OCI-LY7 (cell line): ENCODE measurements at regions not wholly inside any gene's neighbourhood (a gene's known extent, or its start where the extent isn't known, plus 50 kb on each side); places are given as distances from the start of the nearest gene placed in this dataset.
A peak's percentile ranks its signal among the peaks of the same experiment; 100 is the strongest.
"Not testable (repeated sequence)": the region's sequence is repeated elsewhere in the genome, so short reads cannot be mapped to it uniquely, and the experiment has no call there.

ENCODE experiments used
- BruUV-seq: library from RNA; stranded (reverse); fragments of 400-500 nt; replicated peaks from 2 replicates; lab custom pipeline; 2021; lab: Mats Ljungman, UMichigan
- CTCF ChIA-PET: fragments of 300-600 bp; sonication (Branson Sonifier 250); formaldehyde crosslinking; loops from one replicate; lab custom pipeline; 2022; ENCODE audit warnings: antibody characterized with exemption; ENCODE audit not compliant: unreplicated experiment; lab: Charles Lee
- POLR2A ChIA-PET: fragments of 300-600 bp; sonication (Branson Sonifier 250); formaldehyde crosslinking; loops from one replicate; lab custom pipeline; 2022; ENCODE audit warnings: antibody characterized with exemption; lab: Charles Lee
- DNase-seq: peaks from one replicate; pipeline ENCODE4 v3.0.0-alpha.2; 2015; ENCODE audit warnings: low spot score
- H2AFZ ChIP-seq: fragments of 200-600 bp; sonication (generic), shearing (Covaris generic); 2 replicates; pipeline ENCODE4 v1.6.1; 2014; ENCODE audit warnings: mild to moderate bottlenecking, antibody characterized with exemption, low read length, moderate library complexity
- H3K27ac ChIP-seq: fragments of 200-600 bp; sonication (generic); 2 replicates; pipeline ENCODE4 v1.5.1; 2014; ENCODE audit warnings: mixed run types, low read depth, mild to moderate bottlenecking, moderate library complexity, low read length, inconsistent platforms; ENCODE audit not compliant: poor library complexity, severe bottlenecking
- H3K36me3 ChIP-seq: fragments of 200-600 bp; sonication (generic); 2 replicates; pipeline ENCODE4 v1.6.1; 2014; ENCODE audit warnings: mild to moderate bottlenecking, antibody characterized with exemption, low read length, moderate library complexity, mixed read lengths; ENCODE audit not compliant: insufficient read depth
- H3K4me1 ChIP-seq: fragments of 200-600 bp; sonication (generic); 2 replicates; pipeline ENCODE4 v1.5.1; 2014; ENCODE audit warnings: mild to moderate bottlenecking, low read length; ENCODE audit not compliant: insufficient read depth, poor library complexity, severe bottlenecking
- H3K4me2 ChIP-seq: fragments of 200-600 bp; sonication (generic); 2 replicates; pipeline ENCODE4 v1.6.1; 2014; ENCODE audit warnings: mild to moderate bottlenecking, low read length
- H3K4me3 ChIP-seq: fragments of 200-600 bp; sonication (generic); 2 replicates; pipeline ENCODE4 v1.5.1; 2014; ENCODE audit warnings: mild to moderate bottlenecking, low read depth, low read length; ENCODE audit not compliant: poor library complexity, severe bottlenecking
- H3K79me2 ChIP-seq: fragments of 200-600 bp; sonication (generic); 2 replicates; pipeline ENCODE4 v1.6.1; 2016; ENCODE audit warnings: low read depth, mild to moderate bottlenecking, low read length, moderate library complexity, mixed read lengths; ENCODE audit not compliant: insufficient read depth
- H3K9me2 ChIP-seq: fragments of 200-600 bp; sonication (generic); 2 replicates; pipeline ENCODE4 v1.6.1; 2016; ENCODE audit warnings: mild to moderate bottlenecking, low read length, mixed read lengths; ENCODE audit not compliant: insufficient read depth
- H3K9me3 ChIP-seq: fragments of 200-600 bp; sonication (generic); 2 replicates; pipeline ENCODE4 v1.6.1; 2014; ENCODE audit warnings: mild to moderate bottlenecking, mixed run types, low read length, mixed read lengths
- H4K20me1 ChIP-seq: fragments of 200-600 bp; sonication (generic); 2 replicates; pipeline ENCODE4 v1.6.1; 2014; ENCODE audit warnings: mild to moderate bottlenecking, antibody characterized with exemption, low read length, moderate library complexity, mixed read lengths; ENCODE audit not compliant: insufficient read depth
- EZH2phosphoT487 ChIP-seq: fragments of 200-600 bp; sonication (generic); IDR thresholded peaks from 2 replicates; pipeline ENCODE4 v1.6.1; 2018; ENCODE audit warnings: low read depth, borderline replicate concordance, mild to moderate bottlenecking, mixed run types, antibody characterized with exemption, low read length, moderate library complexity, mixed read lengths
- intact Hi-C: fragments of 100-400 bp; cut with micrococcal nuclease; formaldehyde crosslinking; loops from one replicate; pipeline ENCODE4 v1.10.0; 2022; ENCODE audit not compliant: unreplicated experiment
- TF ChIP-seq, protein P1 (sequence below): fragments of 200-600 bp; sonication (generic); conservative IDR thresholded peaks from 2 replicates; pipeline ENCODE4 v1.5.1; 2014; ENCODE audit warnings: mild to moderate bottlenecking, antibody characterized with exemption, low read length, moderate library complexity, mixed read lengths

GRCh38 chr2:16729335-16729734 is 63.7 kb upstream of the CYRIA start:
- no TSS peak for BruUV-seq
- peak; percentile 46 for DNase-seq
- no peaks in the 10 kb centered on the region for H3K79me2 ChIP-seq
- no peak overlapping the region for H3K27ac ChIP-seq
- no peaks in the 10 kb centered on the region for H4K20me1 ChIP-seq
- H3K9me3 ChIP-seq: no peaks in the 10 kb centered on the region
- TF ChIP-seq EZH2phosphoT487: no peak
- TF ChIP-seq, protein P1, sequence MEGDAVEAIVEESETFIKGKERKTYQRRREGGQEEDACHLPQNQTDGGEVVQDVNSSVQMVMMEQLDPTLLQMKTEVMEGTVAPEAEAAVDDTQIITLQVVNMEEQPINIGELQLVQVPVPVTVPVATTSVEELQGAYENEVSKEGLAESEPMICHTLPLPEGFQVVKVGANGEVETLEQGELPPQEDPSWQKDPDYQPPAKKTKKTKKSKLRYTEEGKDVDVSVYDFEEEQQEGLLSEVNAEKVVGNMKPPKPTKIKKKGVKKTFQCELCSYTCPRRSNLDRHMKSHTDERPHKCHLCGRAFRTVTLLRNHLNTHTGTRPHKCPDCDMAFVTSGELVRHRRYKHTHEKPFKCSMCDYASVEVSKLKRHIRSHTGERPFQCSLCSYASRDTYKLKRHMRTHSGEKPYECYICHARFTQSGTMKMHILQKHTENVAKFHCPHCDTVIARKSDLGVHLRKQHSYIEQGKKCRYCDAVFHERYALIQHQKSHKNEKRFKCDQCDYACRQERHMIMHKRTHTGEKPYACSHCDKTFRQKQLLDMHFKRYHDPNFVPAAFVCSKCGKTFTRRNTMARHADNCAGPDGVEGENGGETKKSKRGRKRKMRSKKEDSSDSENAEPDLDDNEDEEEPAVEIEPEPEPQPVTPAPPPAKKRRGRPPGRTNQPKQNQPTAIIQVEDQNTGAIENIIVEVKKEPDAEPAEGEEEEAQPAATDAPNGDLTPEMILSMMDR: no peak
- H3K9me2 ChIP-seq: no peaks in the 10 kb centered on the region
- peak overlapping the region; percentile 39 for H3K4me2 ChIP-seq
- POLR2A ChIA-PET: interaction anchor here (0.7 kb wide), 1 partner anchor 348 kb away, joined by 3 read pairs; no protein-coding TSS in a partner anchor
- H3K36me3 ChIP-seq: no peaks in the 10 kb centered on the region
- peaks cover 16% of the 10 kb centered on the region for H3K4me1 ChIP-seq
- peak overlapping the region; percentile 53; the same call in 1 of the 2 replicates for H2AFZ ChIP-seq
- intact Hi-C loops: no loop called here
- CTCF ChIA-PET: no interaction called here
- no peak overlapping the region for H3K4me3 ChIP-seq

- no TSS peak for BruUV-seq
- POLR2A ChIA-PET: no interaction called here
- DNase-seq: peak; percentile 7
- Histone ChIP-seq H3K4me3 (no peak overlapping the region), H3K27ac (no peak overlapping the region), H3K36me3 (no peaks in the 10 kb centered on the region), H3K9me3 (no peaks in the 10 kb centered on the region), H4K20me1 (no peaks in the 10 kb centered on the region), H3K4me1 (peaks cover 16% of the 10 kb centered on the region), H3K9me2 (no peaks in the 10 kb centered on the region), H3K79me2 (no peaks in the 10 kb centered on the region), H3K4me2 (peak overlapping the region; percentile 39), H2AFZ (peak overlapping the region; percentile 53; the same call in 1 of the 2 replicates)
- intact Hi-C loops: no loop called here
- no peak for TF ChIP-seq EZH2phosphoT487
- TF ChIP-seq, protein P1: no peak
- CTCF ChIA-PET: no interaction called here
Measured at GRCh38 chr2:16728351-16729136, 62.9 kb upstream of the CYRIA start.

- H3K4me2 ChIP-seq, H3K27ac ChIP-seq, H3K36me3 ChIP-seq, H4K20me1 ChIP-seq, POLR2A ChIA-PET, H3K4me3 ChIP-seq, H3K9me3 ChIP-seq, H3K79me2 ChIP-seq, H3K9me2 ChIP-seq, H2AFZ ChIP-seq, DNase-seq, BruUV-seq, CTCF ChIA-PET, intact Hi-C loops: not testable (repeated sequence)
- H3K4me1 ChIP-seq: peaks cover 16% of the 10 kb centered on the region
Measured at GRCh38 chr2:16727849-16728248, 62.2 kb upstream of the CYRIA start.
